Thyroid gland (tissue), 4 donors: ENCODE measurements at regions not wholly inside any gene's neighbourhood (a gene's known extent, or its start where the extent isn't known, plus 50 kb on each side); places are given as distances from the start of the nearest gene placed in this dataset.

ENCODE experiments used
- CTCF ChIP-seq, 6 experiments: fragments of 200-600 bp in 3 of 6; fragments of 450-650 bp in 3 of 6; sonication (generic) in 3 of 6; IDR thresholded peaks; one replicate each; pipeline ENCODE4 v1.5.1; 2016 to 2019; ENCODE audit warnings: antibody characterized with exemption in 6 of 6, mild to moderate bottlenecking in 2 of 6, inconsistent platforms in 1 of 6, moderate library complexity in 1 of 6
- POLR2A ChIP-seq, 2 donors: fragments of 450-650 bp; IDR thresholded peaks; one replicate each; pipeline ENCODE4 v1.6.1; 2017; ENCODE audit warnings: antibody characterized with exemption in 2 of 2, mild to moderate bottlenecking in 2 of 2, moderate library complexity in 1 of 2

GRCh38 chr4:35347276-35347675 lies 897.0 kb downstream of the ARAP2 start:
- TF ChIP-seq CTCF (IDR thresholded peaks at IDR 0.05) (no peak), POLR2A (IDR thresholded peaks at IDR 0.05) (no peak)
